Upper lobe of left lung (tissue), 6 donors: ENCODE measurements at regions not wholly inside any gene's neighbourhood (a gene's known extent, or its start where the extent isn't known, plus 50 kb on each side); places are given as distances from the start of the nearest gene placed in this dataset.

Experiments used
- ATAC-seq, 2 donors: fragments of 200-7000 bp; cut with Tn5 transposase; one replicate each; pipeline ENCODE4 v1.9.1; 2022; ENCODE audit warnings: mild to moderate bottlenecking in 2 of 2, moderate library complexity in 2 of 2; ENCODE audit not compliant: low FRiP score in 2 of 2
- DNase-seq, 2 donors: peaks; one replicate each; pipeline ENCODE4 v3.0.0-alpha.2; 2019 to 2020
- H3K27ac ChIP-seq, 4 donors: fragments of 200-600 bp; sonication (generic); one replicate each; pipeline ENCODE4 v1.5.1; 2016 to 2019
- H3K27me3 ChIP-seq, 4 donors: fragments of 200-600 bp; sonication (generic); one replicate each; pipeline ENCODE4 v1.5.1; 2017 to 2019
- H3K36me3 ChIP-seq, 4 donors: fragments of 200-600 bp; sonication (generic); one replicate each; pipeline ENCODE4 v1.5.1; 2016 to 2019
- H3K4me1 ChIP-seq, 4 donors: fragments of 200-600 bp; sonication (generic); one replicate each; pipeline ENCODE4 v1.5.1; 2018 to 2019
- H3K4me3 ChIP-seq, 4 donors: fragments of 200-600 bp; sonication (generic); one replicate each; pipeline ENCODE4 v1.5.1; 2017 to 2019; ENCODE audit warnings: mild to moderate bottlenecking in 2 of 4, moderate library complexity in 1 of 4
- H3K9me3 ChIP-seq, 4 donors: fragments of 200-600 bp; sonication (generic); one replicate each; pipeline ENCODE4 v1.5.1; 2018 to 2019
- EP300 ChIP-seq, 4 donors: sonication (generic); formaldehyde crosslinking; IDR thresholded peaks; one replicate each; pipeline ENCODE4 v1.5.1; 2017; ENCODE audit warnings: antibody characterized with exemption in 4 of 4, control low read depth in 2 of 4
- POLR2A ChIP-seq, 4 donors: fragments of 450-650 bp; IDR thresholded peaks; one replicate each; pipeline ENCODE4 v1.5.1; 2016 to 2017; ENCODE audit warnings: antibody characterized with exemption in 4 of 4, mild to moderate bottlenecking in 2 of 4
- POLR2AphosphoS5 ChIP-seq, 2 donors: sonication (generic); formaldehyde crosslinking; IDR thresholded peaks; one replicate each; pipeline ENCODE4 v1.5.1; 2017; ENCODE audit warnings: antibody characterized with exemption in 2 of 2
- WGBS, 2 donors: methylation state at CpG; one replicate each; pipeline ENCODE4 v1.1.5; 2017 to 2018; 5-methylcytosine and 5-hydroxymethylcytosine counted together
- TF ChIP-seq, protein P1 (sequence below), 6 experiments: fragments of 450-650 bp in 4 of 6; fragments of 200-600 bp in 2 of 6; sonication (generic) in 2 of 6; IDR thresholded peaks; one replicate each; pipeline ENCODE4 v1.5.1; 2016 to 2019; ENCODE audit warnings: antibody characterized with exemption in 6 of 6
- donor health status: DM: no; HTN: no; CAD: no; lungs with moderate emphysema.
- donor health status: DM: no; HTN: yes; CAD: no; lungs with severe emphysema.

DNA sequence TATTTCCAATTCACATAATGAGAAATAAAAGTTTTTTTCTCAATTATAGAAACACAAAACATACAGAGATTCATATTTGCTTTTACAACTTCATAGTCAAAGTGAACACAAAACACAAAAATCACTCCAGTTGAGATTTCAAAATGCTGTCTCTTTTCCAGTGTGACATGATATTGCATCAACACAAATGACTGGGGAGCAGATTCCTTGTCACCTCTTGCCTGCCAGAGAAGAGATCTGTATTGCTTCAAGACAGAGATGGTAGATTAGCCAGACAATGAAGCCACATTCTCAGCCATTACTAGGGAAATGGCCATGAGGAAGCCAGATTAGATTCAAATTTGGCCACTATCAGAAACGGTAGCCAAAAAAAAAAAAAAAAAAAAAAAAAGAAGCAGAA is 2313.1 kb upstream of the AGA start:
- WGBS, 2 donors = 44 to 48% methylated on average over 1 of the region's 1 CpG
- no peak overlapping the region for H3K4me3 ChIP-seq
- H3K9me3 ChIP-seq = no peaks in the 10 kb centered on the region
- no peak overlapping the region for H3K27ac ChIP-seq
- no peak for DNase-seq
- H3K27me3 ChIP-seq = no peaks in the 10 kb centered on the region
- no peaks in the 10 kb centered on the region for H3K36me3 ChIP-seq
- no peak for ATAC-seq
- no peaks in the 10 kb centered on the region for H3K4me1 ChIP-seq
- TF ChIP-seq POLR2A (IDR thresholded peaks at IDR 0.05) = no peak
- TF ChIP-seq, protein P1, sequence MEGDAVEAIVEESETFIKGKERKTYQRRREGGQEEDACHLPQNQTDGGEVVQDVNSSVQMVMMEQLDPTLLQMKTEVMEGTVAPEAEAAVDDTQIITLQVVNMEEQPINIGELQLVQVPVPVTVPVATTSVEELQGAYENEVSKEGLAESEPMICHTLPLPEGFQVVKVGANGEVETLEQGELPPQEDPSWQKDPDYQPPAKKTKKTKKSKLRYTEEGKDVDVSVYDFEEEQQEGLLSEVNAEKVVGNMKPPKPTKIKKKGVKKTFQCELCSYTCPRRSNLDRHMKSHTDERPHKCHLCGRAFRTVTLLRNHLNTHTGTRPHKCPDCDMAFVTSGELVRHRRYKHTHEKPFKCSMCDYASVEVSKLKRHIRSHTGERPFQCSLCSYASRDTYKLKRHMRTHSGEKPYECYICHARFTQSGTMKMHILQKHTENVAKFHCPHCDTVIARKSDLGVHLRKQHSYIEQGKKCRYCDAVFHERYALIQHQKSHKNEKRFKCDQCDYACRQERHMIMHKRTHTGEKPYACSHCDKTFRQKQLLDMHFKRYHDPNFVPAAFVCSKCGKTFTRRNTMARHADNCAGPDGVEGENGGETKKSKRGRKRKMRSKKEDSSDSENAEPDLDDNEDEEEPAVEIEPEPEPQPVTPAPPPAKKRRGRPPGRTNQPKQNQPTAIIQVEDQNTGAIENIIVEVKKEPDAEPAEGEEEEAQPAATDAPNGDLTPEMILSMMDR (IDR thresholded peaks at IDR 0.05) = no peak
- TF ChIP-seq POLR2AphosphoS5 (IDR thresholded peaks at IDR 0.05) = no peak
- no peak for TF ChIP-seq EP300 (IDR thresholded peaks at IDR 0.05)

DNA sequence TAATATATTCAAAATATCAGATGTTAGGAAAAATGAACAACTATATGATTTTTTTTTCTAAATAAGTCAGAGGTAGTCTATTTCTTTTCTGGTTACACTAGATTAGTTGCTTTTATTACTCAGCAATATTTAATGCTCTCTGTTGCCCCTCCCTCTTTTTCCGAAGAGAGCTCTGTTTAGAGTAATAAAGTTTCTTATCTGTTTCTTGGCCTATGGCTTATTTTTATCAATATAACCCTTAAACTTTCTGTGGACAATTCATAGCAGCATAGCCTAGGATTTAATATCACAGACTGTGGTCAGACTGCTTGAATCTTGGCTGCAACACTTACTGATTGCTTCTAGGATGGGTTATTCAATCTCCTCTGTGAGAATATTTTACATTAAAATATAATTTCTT is 2315.4 kb upstream of the AGA start:
- no peak for TF ChIP-seq POLR2AphosphoS5 (IDR thresholded peaks at IDR 0.05)
- TF ChIP-seq, protein P1 (IDR thresholded peaks at IDR 0.05) = no peak
- TF ChIP-seq EP300 (IDR thresholded peaks at IDR 0.05) = no peak
- TF ChIP-seq POLR2A (IDR thresholded peaks at IDR 0.05) = no peak
- no peaks in the 10 kb centered on the region for H3K9me3 ChIP-seq
- no peaks in the 10 kb centered on the region for H3K4me1 ChIP-seq
- no peak overlapping the region for H3K27ac ChIP-seq
- no peak for ATAC-seq
- 56 to 58% methylated on average over 1 of the region's 1 CpG for WGBS, 2 donors
- no peak for DNase-seq
- H3K27me3 ChIP-seq = no peaks in the 10 kb centered on the region
- no peak overlapping the region for H3K4me3 ChIP-seq
- no peaks in the 10 kb centered on the region for H3K36me3 ChIP-seq

DNA sequence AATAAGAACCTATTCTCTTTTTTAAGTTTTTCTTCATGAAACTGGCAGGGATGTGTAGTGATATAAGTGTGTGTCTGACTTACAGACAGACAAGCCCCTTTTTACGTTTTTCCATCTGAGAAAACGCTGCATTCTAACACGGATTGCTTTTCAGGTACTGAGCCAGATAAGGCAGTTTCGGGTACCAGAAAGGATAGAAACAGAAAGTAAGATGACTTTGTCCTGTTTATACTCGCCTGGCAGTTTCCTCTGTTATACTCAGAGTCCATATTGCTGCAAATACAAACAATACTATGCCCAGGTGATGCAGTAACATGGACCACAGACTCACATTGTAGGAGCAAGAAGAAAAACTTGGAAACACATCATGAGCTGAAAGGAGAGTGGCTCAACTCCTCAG is 2320.6 kb upstream of the AGA start:
- no peaks in the 10 kb centered on the region for H3K4me1 ChIP-seq
- TF ChIP-seq EP300 (IDR thresholded peaks at IDR 0.05) = no peak
- no peak for TF ChIP-seq POLR2AphosphoS5 (IDR thresholded peaks at IDR 0.05)
- TF ChIP-seq, protein P1 (IDR thresholded peaks at IDR 0.05) = no peak
- no peak for TF ChIP-seq POLR2A (IDR thresholded peaks at IDR 0.05)
- H3K36me3 ChIP-seq = no peaks in the 10 kb centered on the region
- no peaks in the 10 kb centered on the region for H3K9me3 ChIP-seq
- no peaks in the 10 kb centered on the region for H3K27me3 ChIP-seq
- DNase-seq = no peak
- no peak for ATAC-seq
- no peak overlapping the region for H3K27ac ChIP-seq
- 68 to 80% methylated on average over 5 of the region's 5 CpGs for WGBS, 2 donors
- no peak overlapping the region for H3K4me3 ChIP-seq

DNA sequence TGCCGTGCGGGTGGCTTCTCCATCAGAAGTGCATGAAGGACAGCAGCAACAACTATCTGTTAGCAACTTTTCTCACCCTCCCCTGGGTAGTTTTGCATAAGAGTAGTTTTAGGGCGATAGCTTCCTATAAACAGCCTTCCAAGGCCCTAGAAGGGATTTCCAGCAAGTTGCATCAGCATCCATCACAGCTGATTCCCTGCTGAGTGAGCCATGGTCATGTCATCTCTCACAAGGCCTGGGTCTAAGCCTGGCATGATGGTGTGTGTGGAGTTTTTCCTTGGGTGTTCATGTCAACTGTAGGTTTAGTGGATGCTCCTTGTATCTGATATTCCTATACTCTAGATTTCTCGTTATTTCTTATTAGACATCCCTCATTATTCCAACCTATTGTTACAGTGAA is 2324.7 kb upstream of the AGA start:
- ATAC-seq (no peak), DNase-seq (no peak)
- Histone ChIP-seq H3K4me1 (no peaks in the 10 kb centered on the region), H3K4me3 (no peak overlapping the region), H3K27ac (no peak overlapping the region), H3K9me3 (no peaks in the 10 kb centered on the region), H3K27me3 (no peaks in the 10 kb centered on the region), H3K36me3 (no peaks in the 10 kb centered on the region)
- 73 to 88% methylated on average over 4 of the region's 4 CpGs for WGBS, 2 donors
- TF ChIP-seq, protein P1 (IDR thresholded peaks at IDR 0.05) = no peak
- no peak for TF ChIP-seq POLR2A (IDR thresholded peaks at IDR 0.05)
- no peak for TF ChIP-seq POLR2AphosphoS5 (IDR thresholded peaks at IDR 0.05)
- no peak for TF ChIP-seq EP300 (IDR thresholded peaks at IDR 0.05)

DNA sequence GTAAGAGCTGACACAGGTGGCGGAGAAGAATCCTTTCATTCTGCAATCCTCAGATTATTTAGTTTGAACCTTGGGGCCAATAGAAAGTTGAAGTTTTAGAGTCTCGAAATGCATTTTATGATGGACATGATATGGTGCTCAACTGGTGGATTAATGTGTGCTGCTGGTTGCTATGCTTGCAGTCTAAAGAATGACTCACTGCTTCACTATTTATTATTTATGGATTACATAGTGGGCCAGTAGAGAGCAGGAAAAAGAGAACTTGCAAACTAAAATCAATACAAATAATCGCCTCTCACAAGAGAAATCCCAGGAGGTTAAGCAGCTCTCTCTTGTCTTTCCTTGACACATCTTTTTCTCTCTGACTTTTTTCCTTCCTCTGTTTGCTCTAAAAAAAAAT is 2326.8 kb upstream of the AGA start:
- no peaks in the 10 kb centered on the region for H3K36me3 ChIP-seq
- whole genome bisulfite sequencing, 2 donors = 91 to 92% methylated on average over 3 of the region's 3 CpGs
- H3K9me3 ChIP-seq = no peaks in the 10 kb centered on the region
- H3K4me1 ChIP-seq = no peaks in the 10 kb centered on the region
- H3K27ac ChIP-seq = no peak overlapping the region
- no peak overlapping the region for H3K4me3 ChIP-seq
- DNase-seq (no peak), ATAC-seq (no peak)
- H3K27me3 ChIP-seq = no peaks in the 10 kb centered on the region
- no peak for TF ChIP-seq POLR2AphosphoS5 (IDR thresholded peaks at IDR 0.05)
- TF ChIP-seq POLR2A (IDR thresholded peaks at IDR 0.05) = no peak
- TF ChIP-seq, protein P1 (IDR thresholded peaks at IDR 0.05) = no peak
- TF ChIP-seq EP300 (IDR thresholded peaks at IDR 0.05) = no peak
